ENCODE measurements at regions not wholly inside any gene's neighbourhood (a gene's known extent, or its start where the extent isn't known, plus 50 kb on each side); places are given as distances from the start of the nearest gene placed in this dataset.
"Not testable (repeated sequence)": the region's sequence is repeated elsewhere in the genome, so short reads cannot be mapped to it uniquely, and the experiment has no call there.

GRCh38 chrX:140088438-140088837 lies 123.1 kb upstream of the CXorf66 start:
- H3K27me3 Mint-ChIP-seq: peaks cover 10% of the 10 kb centered on the region
- H3K9me3 Mint-ChIP-seq (ENCODE audit: low read depth): no peaks in the 10 kb centered on the region
- no peak overlapping the region for H3K4me3 Mint-ChIP-seq
- H3K4me1 Mint-ChIP-seq (ENCODE audit: low read depth): peaks cover 2% of the 10 kb centered on the region
- H3K27ac Mint-ChIP-seq: no peak overlapping the region
- H3K36me3 Mint-ChIP-seq: no peaks in the 10 kb centered on the region

- peaks cover 8% of the 10 kb centered on the region for H3K27me3 Mint-ChIP-seq
- no peaks in the 10 kb centered on the region for H3K9me3 Mint-ChIP-seq (ENCODE audit: low read depth)
- H3K36me3 Mint-ChIP-seq: no peaks in the 10 kb centered on the region
- peaks cover 2% of the 10 kb centered on the region for H3K4me1 Mint-ChIP-seq (ENCODE audit: low read depth)
- no peak overlapping the region for H3K4me3 Mint-ChIP-seq
- H3K27ac Mint-ChIP-seq: no peak overlapping the region
Observed at GRCh38 chrX:140087875-140088274, 122.6 kb upstream of the CXorf66 start.

GRCh38 chrX:140086691-140087090 lies 121.4 kb upstream of the CXorf66 start:
- Mint-ChIP-seq H3K4me3 (no peak overlapping the region), H3K27me3 (peaks cover 4% of the 10 kb centered on the region), H3K36me3 (no peaks in the 10 kb centered on the region), H3K9me3 (ENCODE audit: low read depth) (no peaks in the 10 kb centered on the region), H3K4me1 (ENCODE audit: low read depth) (no peaks in the 10 kb centered on the region), H3K27ac (no peak overlapping the region)

GRCh38 chrX:140074851-140075250 lies 109.5 kb upstream of the CXorf66 start:
- H3K4me1 Mint-ChIP-seq (ENCODE audit: low read depth); H3K9me3 Mint-ChIP-seq (ENCODE audit: low read depth); H3K27ac Mint-ChIP-seq; H3K27me3 Mint-ChIP-seq; H3K4me3 Mint-ChIP-seq; H3K36me3 Mint-ChIP-seq: not testable (repeated sequence)

GRCh38 chrX:140071037-140071436 lies 105.7 kb upstream of the CXorf66 start:
- Mint-ChIP-seq H3K27me3 (no peaks in the 10 kb centered on the region), H3K36me3 (no peaks in the 10 kb centered on the region), H3K9me3 (ENCODE audit: low read depth) (no peaks in the 10 kb centered on the region), H3K27ac (no peak overlapping the region), H3K4me1 (ENCODE audit: low read depth) (no peaks in the 10 kb centered on the region), H3K4me3 (no peak overlapping the region)

GRCh38 chrX:140065961-140066662 lies 100.8 kb upstream of the CXorf66 start:
- no peaks in the 10 kb centered on the region for H3K4me1 Mint-ChIP-seq (ENCODE audit: low read depth)
- H3K27me3 Mint-ChIP-seq: no peaks in the 10 kb centered on the region
- H3K36me3 Mint-ChIP-seq: no peaks in the 10 kb centered on the region
- no peak overlapping the region for H3K4me3 Mint-ChIP-seq
- H3K9me3 Mint-ChIP-seq (ENCODE audit: low read depth): no peaks in the 10 kb centered on the region
- H3K27ac Mint-ChIP-seq: no peak overlapping the region

GRCh38 chrX:140064993-140065392 lies 99.7 kb upstream of the CXorf66 start:
- Mint-ChIP-seq H3K36me3 (no peaks in the 10 kb centered on the region), H3K4me1 (ENCODE audit: low read depth) (no peaks in the 10 kb centered on the region), H3K27ac (no peak overlapping the region), H3K4me3 (no peak overlapping the region), H3K27me3 (no peaks in the 10 kb centered on the region), H3K9me3 (ENCODE audit: low read depth) (no peaks in the 10 kb centered on the region)

- H3K36me3 Mint-ChIP-seq: no peaks in the 10 kb centered on the region
- peaks cover 3% of the 10 kb centered on the region for H3K4me1 Mint-ChIP-seq (ENCODE audit: low read depth)
- H3K9me3 Mint-ChIP-seq (ENCODE audit: low read depth): no peaks in the 10 kb centered on the region
- H3K4me3 Mint-ChIP-seq: no peak overlapping the region
- peaks cover 3% of the 10 kb centered on the region for H3K27me3 Mint-ChIP-seq
- no peak overlapping the region for H3K27ac Mint-ChIP-seq
Observed at GRCh38 chrX:140057001-140057411, 91.7 kb upstream of the CXorf66 start.

GRCh38 chrX:140053846-140054245 lies 88.5 kb upstream of the CXorf66 start:
- Mint-ChIP-seq H3K9me3 (ENCODE audit: low read depth) (no peaks in the 10 kb centered on the region), H3K36me3 (no peaks in the 10 kb centered on the region), H3K4me3 (no peak overlapping the region), H3K27me3 (peaks cover 3% of the 10 kb centered on the region), H3K4me1 (ENCODE audit: low read depth) (peaks cover 3% of the 10 kb centered on the region), H3K27ac (no peak overlapping the region)

- Mint-ChIP-seq H3K36me3 (no peaks in the 10 kb centered on the region), H3K4me1 (ENCODE audit: low read depth) (no peaks in the 10 kb centered on the region), H3K27ac (no peak overlapping the region), H3K9me3 (ENCODE audit: low read depth) (no peaks in the 10 kb centered on the region), H3K4me3 (no peak overlapping the region), H3K27me3 (no peaks in the 10 kb centered on the region)
Observed at GRCh38 chrX:140050906-140051305, 85.6 kb upstream of the CXorf66 start.

GRCh38 chrX:140040386-140040785 lies 75.1 kb upstream of the CXorf66 start:
- Mint-ChIP-seq H3K4me3 (no peak overlapping the region), H3K27me3 (no peaks in the 10 kb centered on the region), H3K9me3 (ENCODE audit: low read depth) (no peaks in the 10 kb centered on the region), H3K4me1 (ENCODE audit: low read depth) (no peaks in the 10 kb centered on the region), H3K36me3 (no peaks in the 10 kb centered on the region), H3K27ac (no peak overlapping the region)

GRCh38 chrX:140038842-140039241 lies 73.5 kb upstream of the CXorf66 start:
- H3K27ac Mint-ChIP-seq: no peak overlapping the region
- peaks cover 2% of the 10 kb centered on the region for H3K27me3 Mint-ChIP-seq
- peaks cover 3% of the 10 kb centered on the region for H3K9me3 Mint-ChIP-seq (ENCODE audit: low read depth)
- no peaks in the 10 kb centered on the region for H3K36me3 Mint-ChIP-seq
- H3K4me3 Mint-ChIP-seq: no peak overlapping the region
- no peaks in the 10 kb centered on the region for H3K4me1 Mint-ChIP-seq (ENCODE audit: low read depth)

GRCh38 chrX:140034916-140035315 lies 69.6 kb upstream of the CXorf66 start:
- H3K27ac Mint-ChIP-seq: no peak overlapping the region
- H3K27me3 Mint-ChIP-seq: peaks cover 5% of the 10 kb centered on the region
- H3K9me3 Mint-ChIP-seq (ENCODE audit: low read depth): peaks cover 3% of the 10 kb centered on the region
- H3K4me1 Mint-ChIP-seq (ENCODE audit: low read depth): no peaks in the 10 kb centered on the region
- no peak overlapping the region for H3K4me3 Mint-ChIP-seq
- H3K36me3 Mint-ChIP-seq: no peaks in the 10 kb centered on the region

- H3K27me3 Mint-ChIP-seq: no peaks in the 10 kb centered on the region
- H3K4me3 Mint-ChIP-seq: no peak overlapping the region
- H3K9me3 Mint-ChIP-seq (ENCODE audit: low read depth): no peaks in the 10 kb centered on the region
- no peak overlapping the region for H3K27ac Mint-ChIP-seq
- no peaks in the 10 kb centered on the region for H3K36me3 Mint-ChIP-seq
- H3K4me1 Mint-ChIP-seq (ENCODE audit: low read depth): no peaks in the 10 kb centered on the region
Observed at GRCh38 chrX:140022482-140022881, 57.2 kb upstream of the CXorf66 start.

GRCh38 chrX:140019134-140019533 lies 53.8 kb upstream of the CXorf66 start:
- H3K36me3 Mint-ChIP-seq; H3K27ac Mint-ChIP-seq; H3K4me3 Mint-ChIP-seq; H3K9me3 Mint-ChIP-seq (ENCODE audit: low read depth); H3K27me3 Mint-ChIP-seq; H3K4me1 Mint-ChIP-seq (ENCODE audit: low read depth): not testable (repeated sequence)

Data from activated naive CD8-positive, alpha-beta T cell (primary cell).